H1 (cell line): ENCODE measurements at regions not wholly inside any gene's neighbourhood (a gene's known extent, or its start where the extent isn't known, plus 50 kb on each side); places are given as distances from the start of the nearest gene placed in this dataset.

Experiments used
- CTCF ChIA-PET: fragments of 300-600 bp; sonication (Branson Sonifier 250); formaldehyde crosslinking; loops from one replicate; lab custom pipeline; 2021; ENCODE audit not compliant: partially characterized antibody; lab: Charles Lee
- POLR2A ChIA-PET: fragments of 300-600 bp; sonication (Branson Sonifier 250); formaldehyde crosslinking; loops from one replicate; lab custom pipeline; 2021; ENCODE audit warnings: inconsistent platforms; ENCODE audit not compliant: partially characterized antibody; lab: Charles Lee
- DNase-seq, 2 experiments: peaks; one replicate each; pipeline versions ENCODE4 v3.0.0 to v3.0.0-alpha.2; 2010 to 2022; ENCODE audit warnings: low spot score in 2 of 2, low read depth in 1 of 2, mixed read lengths in 1 of 2
- FAIRE-seq: peaks from 2 replicates; lab custom pipeline; 2011; peaks lifted over from hg19 to GRCh38; lab: Jason Lieb, UNC
- H2AFZ ChIP-seq: 2 replicates; pipeline ENCODE4 v1.8.1; 2012; ENCODE audit warnings: low read length, inconsistent platforms
- H2AK5ac ChIP-seq: 2 replicates; pipeline ENCODE4 v1.6.1; 2013; ENCODE audit warnings: low read depth, low read length
- H2BK120ac ChIP-seq: replicated peaks from 2 replicates; pipeline ENCODE3; 2013; ENCODE audit warnings: low read depth, low read length, inconsistent platforms
- H2BK12ac ChIP-seq: 2 replicates; pipeline ENCODE4 v1.6.1; 2013; ENCODE audit warnings: low read depth, low read length
- H2BK15ac ChIP-seq: 2 replicates; pipeline ENCODE4 v1.6.1; 2013; ENCODE audit warnings: low read length
- H2BK20ac ChIP-seq: 2 replicates; pipeline ENCODE4 v1.6.1; 2013; ENCODE audit warnings: low read length
- H2BK5ac ChIP-seq: 2 replicates; pipeline ENCODE4 v1.6.1; 2013; ENCODE audit warnings: low read depth, low read length
- H3K14ac ChIP-seq: 2 replicates; pipeline ENCODE4 v1.6.1; 2013; ENCODE audit warnings: inconsistent platforms; ENCODE audit not compliant: insufficient read length
- H3K18ac ChIP-seq: 2 replicates; pipeline ENCODE4 v1.6.1; 2013; ENCODE audit warnings: low read length; ENCODE audit errors: extremely low read depth
- H3K23ac ChIP-seq: 2 replicates; pipeline ENCODE4 v1.6.1; 2013; ENCODE audit warnings: inconsistent platforms; ENCODE audit not compliant: insufficient read length
- H3K23me2 ChIP-seq: 2 replicates; pipeline ENCODE4 v1.6.1; 2013; ENCODE audit warnings: low read depth, low read length
- H3K27ac ChIP-seq: 2 replicates; pipeline ENCODE4 v1.6.1; 2011; ENCODE audit warnings: low read depth, low read length, inconsistent platforms
- H3K27me3 ChIP-seq, 4 experiments: replicated peaks in 1 of 4; 1 replicate in 1 of 4; 2 replicates in 3 of 4; pipeline versions ENCODE4 v1.6.1 to v1.8.1; 2011 to 2013; ENCODE audit warnings: low read length in 3 of 4, mild to moderate bottlenecking in 3 of 4, inconsistent platforms in 2 of 4, mixed read lengths in 2 of 4, moderate library complexity in 1 of 4; ENCODE audit not compliant: control insufficient read depth in 3 of 4, insufficient read depth in 3 of 4; ENCODE audit errors: extremely low read depth in 1 of 4
- H3K36me3 ChIP-seq, 4 experiments: 2 replicates each; pipeline versions ENCODE4 v1.6.1 to v1.8.1; 2011 to 2013; ENCODE audit warnings: mild to moderate bottlenecking in 4 of 4, low read length in 3 of 4, moderate library complexity in 2 of 4, control low read depth in 1 of 4, inconsistent platforms in 1 of 4; ENCODE audit not compliant: insufficient read depth in 4 of 4, control insufficient read depth in 2 of 4
- H3K4ac ChIP-seq: replicated peaks from 2 replicates; pipeline ENCODE3; 2013; ENCODE audit warnings: low read length, low read depth, mixed read lengths, inconsistent platforms; ENCODE audit not compliant: insufficient read length
- H3K4me1 ChIP-seq, 4 experiments: replicated peaks in 1 of 4; 1 replicate in 1 of 4; 2 replicates in 3 of 4; pipeline versions ENCODE4 v1.6.1 to v1.8.1; 2011 to 2013; ENCODE audit warnings: low read length in 3 of 4, inconsistent platforms in 2 of 4, mixed read lengths in 1 of 4; ENCODE audit not compliant: insufficient read depth in 4 of 4, control insufficient read depth in 3 of 4
- H3K4me2 ChIP-seq, 2 experiments: 2 replicates each; pipeline versions ENCODE4 v1.6.1 to v1.8.1; 2011 to 2013; ENCODE audit warnings: low read depth in 2 of 2, low read length in 2 of 2, control low read depth in 1 of 2, inconsistent platforms in 1 of 2, mild to moderate bottlenecking in 1 of 2; ENCODE audit not compliant: insufficient read depth in 1 of 2
- H3K4me3 ChIP-seq, 4 experiments: fragments of 200-600, 300-600 bp in 1 of 4; sonication (generic), shearing (Covaris generic), sonication (Bioruptor Twin) in 1 of 4; 2 replicates each; pipeline versions ENCODE4 v1.5.1 to v1.8.1; 2011 to 2016; ENCODE audit warnings: low read length in 4 of 4, low read depth in 3 of 4, control low read depth in 2 of 4, inconsistent platforms in 2 of 4, mild to moderate bottlenecking in 2 of 4, mixed read lengths in 1 of 4, moderate library complexity in 1 of 4; ENCODE audit not compliant: insufficient read depth in 2 of 4; ENCODE audit errors: extremely low read depth in 1 of 4
- H3K56ac ChIP-seq: replicated peaks from 2 replicates; pipeline ENCODE3; 2013; ENCODE audit warnings: low read depth, mild to moderate bottlenecking, mixed read lengths, low read length, inconsistent platforms; ENCODE audit not compliant: insufficient read length
- H3K79me1 ChIP-seq: 2 replicates; pipeline ENCODE4 v1.6.1; 2013; ENCODE audit warnings: low read depth, low read length, control low read depth
- H3K79me2 ChIP-seq, 2 experiments: 2 replicates each; pipeline versions ENCODE4 v1.6.1 to v1.8.1; 2012 to 2013; ENCODE audit warnings: low read length in 2 of 2, mild to moderate bottlenecking in 2 of 2, inconsistent platforms in 1 of 2; ENCODE audit not compliant: insufficient read depth in 2 of 2, control insufficient read depth in 1 of 2
- H3K9ac ChIP-seq, 4 experiments: replicated peaks in 1 of 4; 1 replicate in 1 of 4; 2 replicates in 3 of 4; pipeline versions ENCODE4 v1.6.1 to v1.8.1; 2011 to 2013; ENCODE audit warnings: low read depth in 3 of 4, low read length in 3 of 4, control low read depth in 2 of 4, mild to moderate bottlenecking in 2 of 4, moderate library complexity in 2 of 4, inconsistent platforms in 1 of 4; ENCODE audit errors: extremely low read depth in 1 of 4
- H3K9me3 ChIP-seq, 2 experiments: 2 replicates each; pipeline versions ENCODE4 v1.6.1 to v1.8.1; 2012 to 2013; ENCODE audit warnings: mild to moderate bottlenecking in 2 of 2, moderate library complexity in 2 of 2, control low read depth in 1 of 2, inconsistent platforms in 1 of 2, low read depth in 1 of 2, low read length in 1 of 2, mixed read lengths in 1 of 2; ENCODE audit not compliant: insufficient read depth in 2 of 2
- H4K20me1 ChIP-seq, 2 experiments: replicated peaks in 1 of 2; 2 replicates each; pipeline versions ENCODE3 to v1.8.1; 2011 to 2013; ENCODE audit warnings: inconsistent platforms in 2 of 2, low read length in 2 of 2, mild to moderate bottlenecking in 1 of 2; ENCODE audit not compliant: insufficient read depth in 2 of 2, control insufficient read depth in 1 of 2
- H4K5ac ChIP-seq: 2 replicates; pipeline ENCODE4 v1.6.1; 2013; ENCODE audit warnings: low read length, low read depth, mixed read lengths, inconsistent platforms; ENCODE audit not compliant: insufficient read length
- H4K8ac ChIP-seq: 2 replicates; pipeline ENCODE4 v1.8.0; 2013; ENCODE audit warnings: mild to moderate bottlenecking, moderate library complexity, low read length, inconsistent platforms; ENCODE audit not compliant: insufficient read depth; ENCODE audit errors: extremely low read depth
- H4K91ac ChIP-seq: replicated peaks from 2 replicates; pipeline ENCODE3; 2013; ENCODE audit warnings: low read length, mixed read lengths, inconsistent platforms; ENCODE audit not compliant: insufficient read length
- ASH2L ChIP-seq: fragments of 200-600, 300-600 bp; sonication (generic); IDR thresholded peaks from one replicate; pipeline ENCODE4 v1.7.1; 2017; ENCODE audit warnings: low read length
- CTCF ChIP-seq, 3 experiments: IDR thresholded peaks; 1 replicate in 2 of 3; 2 replicates in 1 of 3; pipeline versions ENCODE4 v1.5.1 to v1.6.1; 2011; ENCODE audit warnings: low read length in 3 of 3, mild to moderate bottlenecking in 3 of 3, inconsistent platforms in 2 of 3, low read depth in 1 of 3, moderate library complexity in 1 of 3; ENCODE audit not compliant: insufficient read depth in 1 of 3; ENCODE audit errors: control extremely low read depth in 1 of 3
- WGBS, 2 experiments: shearing (Covaris generic) in 1 of 2; methylation state at CpG; one replicate each; pipeline versions ENCODE4 v1.1.6 to v1.1.7; 2013 to 2015; ENCODE audit warnings: low lambda C conversion rate in 2 of 2, mixed read lengths in 2 of 2, inconsistent platforms in 1 of 2, low coverage in 1 of 2, missing lambda C conversion rate in 1 of 2; ENCODE audit not compliant: insufficient replicate concordance in 2 of 2, insufficient coverage in 1 of 2, insufficient read length in 1 of 2; ENCODE audit errors: extremely low coverage in 1 of 2, missing lambda C conversion rate in 1 of 2; 5-methylcytosine and 5-hydroxymethylcytosine counted together

DNA sequence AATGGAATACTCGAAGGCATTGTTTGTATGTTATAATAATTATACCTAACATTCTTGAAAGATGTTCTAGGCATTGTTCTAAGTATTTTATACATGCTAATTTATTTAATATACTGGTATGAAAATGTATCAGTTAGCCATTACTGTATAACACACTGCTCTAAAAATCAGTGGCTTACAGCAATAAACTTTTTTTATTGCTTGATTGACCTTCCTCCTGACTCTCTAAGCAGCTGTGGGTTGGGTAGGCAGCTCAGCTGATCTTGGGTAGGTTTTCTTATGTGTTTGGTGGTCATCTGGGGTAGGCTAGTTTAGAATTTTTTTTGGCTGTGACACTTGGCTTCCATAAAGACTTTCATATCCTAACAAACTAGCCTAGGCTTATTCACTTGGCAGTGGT is 100.2 kb upstream of the SYT6 start:
- WGBS, 2 experiments = 92% methylated on average over 1 of the region's 1 CpG; no CpG with 5 or more reads in 1 of the 2 experiments

More for the DNA sequence above, 100.2 kb upstream of the SYT6 start:
- H3K9ac ChIP-seq = no peak overlapping the region
- no peak overlapping the region for H2BK15ac ChIP-seq
- no peak overlapping the region for H3K4me3 ChIP-seq
- no peaks in the 10 kb centered on the region; the same call in 1 of the 2 replicates for H3K23me2 ChIP-seq
- no peak overlapping the region for H4K91ac ChIP-seq
- H3K79me1 ChIP-seq = no peaks in the 10 kb centered on the region
- no peak overlapping the region for H2AK5ac ChIP-seq
- H3K27ac ChIP-seq = no peak overlapping the region
- H3K14ac ChIP-seq = no peak overlapping the region
- POLR2A ChIA-PET = no interaction called here
- no peaks in the 10 kb centered on the region for H4K20me1 ChIP-seq
- H2BK120ac ChIP-seq = no peak overlapping the region
- H4K8ac ChIP-seq = no peak overlapping the region
- no peak overlapping the region for H2BK20ac ChIP-seq
- DNase-seq = no peak
- H3K18ac ChIP-seq = no peak overlapping the region
- no peak overlapping the region for H3K56ac ChIP-seq
- no peak for TF ChIP-seq CTCF (IDR thresholded peaks at IDR 0.05; ENCODE audit: control extremely low read depth in 1 of 3, insufficient read depth in 1 of 3, low read depth in 1 of 3, low read length in 3 of 3)
- TF ChIP-seq ASH2L = no peak
- TF ChIP-seq, all 59 proteins: peak for 0
- no peaks in the 10 kb centered on the region for H3K4me1 ChIP-seq
- no peak overlapping the region for H4K5ac ChIP-seq
- no peak overlapping the region for H2AFZ ChIP-seq
- H3K23ac ChIP-seq = no peak overlapping the region
- peaks cover 0 to 2% of the 10 kb centered on the region in 2 experiments; a peak in 2 of 4 replicates for H3K9me3 ChIP-seq
- H2BK12ac ChIP-seq = no peak overlapping the region
- peaks cover 0 to 2% (median 0%) of the 10 kb centered on the region in 4 experiments; a peak in 2 of 7 replicates for H3K27me3 ChIP-seq
- CTCF ChIA-PET = no interaction called here
- H3K4ac ChIP-seq = no peak overlapping the region
- FAIRE-seq = no peak
- no peak overlapping the region for H2BK5ac ChIP-seq
- no peaks in the 10 kb centered on the region for H3K79me2 ChIP-seq
- H3K36me3 ChIP-seq = no peaks in the 10 kb centered on the region
- H3K4me2 ChIP-seq = no peak overlapping the region
